Smooth muscle cell (in vitro differentiated cells): ENCODE measurements at regions not wholly inside any gene's neighbourhood (a gene's known extent, or its start where the extent isn't known, plus 50 kb on each side); places are given as distances from the start of the nearest gene placed in this dataset.

Experiments used
- DNase-seq: peaks from one replicate; lab custom pipeline; 2025; ENCODE audit not compliant: unreplicated experiment; lab: John Stamatoyannopoulos, UW
- H2AFZ ChIP-seq: fragments of 200-600 bp; sonication (generic); 2 replicates; pipeline ENCODE4 v1.6.0; 2016; ENCODE audit warnings: antibody characterized with exemption, low read depth, mild to moderate bottlenecking
- H3F3A ChIP-seq: fragments of 200-600 bp; sonication (generic); 2 replicates; pipeline ENCODE4 v1.6.0; 2017; ENCODE audit warnings: antibody characterized with exemption, low read depth
- H3K27ac ChIP-seq: fragments of 200-600 bp; sonication (generic); 2 replicates; pipeline ENCODE4 v1.5.1; 2016; ENCODE audit warnings: low read depth, mild to moderate bottlenecking
- H3K27me3 ChIP-seq: fragments of 200-600 bp; sonication (generic); 2 replicates; pipeline ENCODE4 v1.6.1; 2016; ENCODE audit warnings: low read depth, mild to moderate bottlenecking
- H3K36me3 ChIP-seq: fragments of 200-600 bp; sonication (generic); 2 replicates; pipeline ENCODE4 v1.5.1; 2016; ENCODE audit warnings: low read depth
- H3K4me1 ChIP-seq: fragments of 200-600 bp; sonication (generic); 2 replicates; pipeline ENCODE4 v1.5.1; 2016; ENCODE audit warnings: low read depth
- H3K4me2 ChIP-seq: fragments of 200-600 bp; sonication (generic); 2 replicates; pipeline ENCODE4 v1.6.0; 2016; ENCODE audit warnings: mild to moderate bottlenecking
- H3K4me3 ChIP-seq: fragments of 200-600 bp; sonication (generic); 2 replicates; pipeline ENCODE4 v1.5.1; 2016; ENCODE audit warnings: mild to moderate bottlenecking
- H3K79me2 ChIP-seq: fragments of 200-600 bp; sonication (generic); 2 replicates; pipeline ENCODE4 v1.6.0; 2016; ENCODE audit warnings: low read depth, mild to moderate bottlenecking
- H3K9ac ChIP-seq: fragments of 200-600 bp; sonication (generic); 2 replicates; pipeline ENCODE4 v1.6.0; 2016; ENCODE audit warnings: low read depth
- H3K9me3 ChIP-seq: fragments of 200-600 bp; sonication (generic); replicated peaks from 2 replicates; pipeline ENCODE4 v1.5.1; 2016; ENCODE audit warnings: low read depth
- H4K20me1 ChIP-seq: fragments of 200-600 bp; sonication (generic); 2 replicates; pipeline ENCODE4 v1.6.0; 2016; ENCODE audit warnings: low read depth
- CTCF ChIP-seq: fragments of 200-600 bp; sonication (generic); IDR thresholded peaks from 2 replicates; pipeline ENCODE4 v1.5.1; 2017; ENCODE audit warnings: borderline replicate concordance, mild to moderate bottlenecking, antibody characterized with exemption; ENCODE audit not compliant: insufficient read depth, poor library complexity, severe bottlenecking
- WGBS: methylation state at CpG from one replicate; pipeline ENCODE4 v1.1.7; 2016; ENCODE audit warnings: low lambda C conversion rate; 5-methylcytosine and 5-hydroxymethylcytosine counted together

DNA sequence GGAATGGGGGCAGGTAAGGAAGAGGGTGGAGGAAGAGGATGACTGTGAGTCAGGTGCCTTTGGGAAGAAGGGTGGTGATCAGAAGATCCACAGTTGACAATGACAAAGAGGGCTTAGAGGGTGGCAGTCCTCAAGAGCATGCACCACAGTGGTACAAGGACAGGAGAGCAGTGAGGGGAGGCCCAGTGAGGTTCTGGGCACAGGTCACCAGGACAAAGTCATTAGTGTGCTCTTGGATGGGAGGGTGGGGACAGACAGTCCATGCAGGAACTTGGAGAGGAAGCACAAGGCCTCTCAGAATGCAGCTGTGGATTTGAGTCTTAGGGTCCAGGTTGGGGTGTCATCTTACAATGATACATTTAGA is 75.1 kb downstream of the RHOU start:
- Histone ChIP-seq H4K20me1 (no peaks in the 10 kb centered on the region), H2AFZ (no peak overlapping the region), H3K9ac (no peak overlapping the region), H3K36me3 (no peaks in the 10 kb centered on the region), H3K4me2 (no peak overlapping the region), H3K27ac (peak overlapping the region; percentile 41), H3K27me3 (no peaks in the 10 kb centered on the region), H3K4me3 (no peak overlapping the region), H3K4me1 (peaks cover 5% of the 10 kb centered on the region), H3K9me3 (no peaks in the 10 kb centered on the region), H3K79me2 (no peaks in the 10 kb centered on the region), H3F3A (no peaks in the 10 kb centered on the region)
- no peak for DNase-seq
- TF ChIP-seq CTCF, result no peak

GRCh38 chr1:228810878-228811711 is 75.8 kb downstream of the RHOU start:
- Histone ChIP-seq H3K9me3 (no peaks in the 10 kb centered on the region), H3K27ac (no peak overlapping the region), H3F3A (no peaks in the 10 kb centered on the region), H3K9ac (no peak overlapping the region), H3K4me2 (no peak overlapping the region), H3K36me3 (no peaks in the 10 kb centered on the region), H3K4me3 (no peak overlapping the region), H4K20me1 (no peaks in the 10 kb centered on the region), H2AFZ (no peak overlapping the region), H3K79me2 (no peaks in the 10 kb centered on the region), H3K27me3 (no peaks in the 10 kb centered on the region), H3K4me1 (peaks cover 5% of the 10 kb centered on the region)
- 85% methylated on average over 6 of the region's 6 CpGs for WGBS
- TF ChIP-seq CTCF, result no peak
- DNase-seq, result no peak

- no peak for DNase-seq
- no peak overlapping the region for H2AFZ ChIP-seq
- no peak overlapping the region for H3K9ac ChIP-seq
- no peak overlapping the region for H3K27ac ChIP-seq
- H3K27me3 ChIP-seq, result no peaks in the 10 kb centered on the region
- WGBS, result 91% methylated on average over 11 of the region's 11 CpGs
- no peak for TF ChIP-seq CTCF
- peaks cover 5% of the 10 kb centered on the region for H3K4me1 ChIP-seq
- no peak overlapping the region for H3K4me3 ChIP-seq
- H3K36me3 ChIP-seq, result no peaks in the 10 kb centered on the region
- no peaks in the 10 kb centered on the region for H4K20me1 ChIP-seq
- H3K4me2 ChIP-seq, result no peak overlapping the region
- no peaks in the 10 kb centered on the region for H3K79me2 ChIP-seq
- H3F3A ChIP-seq, result no peaks in the 10 kb centered on the region
- H3K9me3 ChIP-seq, result no peaks in the 10 kb centered on the region
Observed at GRCh38 chr1:228811712-228812305, 76.5 kb downstream of the RHOU start.

DNA sequence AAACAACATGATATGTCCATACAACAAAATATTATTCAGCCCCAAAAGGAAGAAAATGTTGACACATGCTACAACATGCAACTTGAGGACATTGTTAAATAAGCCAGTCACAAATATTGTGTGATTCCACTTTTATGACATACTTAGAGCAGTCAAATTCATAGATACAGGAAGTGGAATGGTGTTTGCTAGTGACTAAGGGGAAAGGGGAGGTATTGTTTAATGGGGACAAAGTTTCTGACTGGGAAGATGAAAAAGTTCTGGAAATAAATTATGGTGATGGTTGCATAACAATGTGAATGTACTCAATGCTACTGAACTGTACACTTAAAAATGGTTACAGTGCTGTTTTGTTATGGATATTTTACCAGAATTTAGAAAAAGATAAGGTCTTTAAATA is 77.7 kb downstream of the RHOU start:
- no peak overlapping the region for H3K9ac ChIP-seq
- no peaks in the 10 kb centered on the region for H3K27me3 ChIP-seq
- H3K27ac ChIP-seq, result no peak overlapping the region
- no peak for DNase-seq
- H3F3A ChIP-seq, result no peaks in the 10 kb centered on the region
- peaks cover 5% of the 10 kb centered on the region for H3K4me1 ChIP-seq
- H4K20me1 ChIP-seq, result no peaks in the 10 kb centered on the region
- H3K9me3 ChIP-seq, result no peaks in the 10 kb centered on the region
- no peaks in the 10 kb centered on the region for H3K79me2 ChIP-seq
- no peak overlapping the region for H2AFZ ChIP-seq
- no peak for TF ChIP-seq CTCF
- H3K4me2 ChIP-seq, result no peak overlapping the region
- H3K36me3 ChIP-seq, result no peaks in the 10 kb centered on the region
- no peak overlapping the region for H3K4me3 ChIP-seq
